DOHH2 (cell line): ENCODE measurements at regions not wholly inside any gene's neighbourhood (a gene's known extent, or its start where the extent isn't known, plus 50 kb on each side); places are given as distances from the start of the nearest gene placed in this dataset.

Experiments
- EZH2phosphoT487 ChIP-seq: fragments of 200-600 bp; sonication (generic); IDR thresholded peaks from 2 replicates; pipeline ENCODE4 v1.6.1; 2017; ENCODE audit warnings: borderline replicate concordance, mild to moderate bottlenecking, antibody characterized with exemption, low read length, moderate library complexity, mixed read lengths
- TF ChIP-seq, protein P1 (sequence below): fragments of 200-600 bp; sonication (generic); IDR thresholded peaks from one replicate; pipeline ENCODE4 v1.5.1; 2014; ENCODE audit warnings: antibody characterized with exemption, mild to moderate bottlenecking, low read depth, low read length; ENCODE audit not compliant: poor library complexity, severe bottlenecking

DNA sequence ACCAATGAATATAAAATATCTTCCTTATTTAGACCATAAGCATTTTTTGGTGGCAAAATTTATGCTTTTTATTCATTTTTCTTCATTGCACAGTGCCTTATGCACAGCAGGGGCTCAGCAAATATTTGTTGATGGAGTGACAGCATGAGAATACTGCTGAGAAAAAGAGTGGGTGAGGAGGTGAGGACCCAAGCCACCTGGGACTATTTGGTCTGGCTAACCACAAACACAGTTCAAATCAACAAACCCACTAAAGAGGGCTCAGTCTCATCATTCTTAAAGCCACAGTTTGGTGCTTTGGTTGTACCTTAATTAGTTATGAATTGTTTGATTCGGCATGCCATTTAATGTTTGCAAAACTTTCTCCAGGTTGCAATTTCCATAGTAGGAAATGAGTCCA, 183.5 kb upstream of the ZNF521 start:
- TF ChIP-seq, protein P1, sequence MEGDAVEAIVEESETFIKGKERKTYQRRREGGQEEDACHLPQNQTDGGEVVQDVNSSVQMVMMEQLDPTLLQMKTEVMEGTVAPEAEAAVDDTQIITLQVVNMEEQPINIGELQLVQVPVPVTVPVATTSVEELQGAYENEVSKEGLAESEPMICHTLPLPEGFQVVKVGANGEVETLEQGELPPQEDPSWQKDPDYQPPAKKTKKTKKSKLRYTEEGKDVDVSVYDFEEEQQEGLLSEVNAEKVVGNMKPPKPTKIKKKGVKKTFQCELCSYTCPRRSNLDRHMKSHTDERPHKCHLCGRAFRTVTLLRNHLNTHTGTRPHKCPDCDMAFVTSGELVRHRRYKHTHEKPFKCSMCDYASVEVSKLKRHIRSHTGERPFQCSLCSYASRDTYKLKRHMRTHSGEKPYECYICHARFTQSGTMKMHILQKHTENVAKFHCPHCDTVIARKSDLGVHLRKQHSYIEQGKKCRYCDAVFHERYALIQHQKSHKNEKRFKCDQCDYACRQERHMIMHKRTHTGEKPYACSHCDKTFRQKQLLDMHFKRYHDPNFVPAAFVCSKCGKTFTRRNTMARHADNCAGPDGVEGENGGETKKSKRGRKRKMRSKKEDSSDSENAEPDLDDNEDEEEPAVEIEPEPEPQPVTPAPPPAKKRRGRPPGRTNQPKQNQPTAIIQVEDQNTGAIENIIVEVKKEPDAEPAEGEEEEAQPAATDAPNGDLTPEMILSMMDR, result no peak
- TF ChIP-seq EZH2phosphoT487, result no peak
